Naive thymus-derived CD4-positive, alpha-beta T cell (primary cell): ENCODE measurements at regions not wholly inside any gene's neighbourhood (a gene's known extent, or its start where the extent isn't known, plus 50 kb on each side); places are given as distances from the start of the nearest gene placed in this dataset.
"Not testable (repeated sequence)": the region's sequence is repeated elsewhere in the genome, so short reads cannot be mapped to it uniquely, and the experiment has no call there.

Source experiments
- ATAC-seq: fragments of 150-1000 bp; cut with Tn5 transposase; 2 replicates; pipeline ENCODE4 v1.10.0; 2021; ENCODE audit warnings: mild to moderate bottlenecking, moderate library complexity
- CTCF ChIA-PET: fragments of 350-600 bp; sonication (Branson Sonifier 250); formaldehyde crosslinking; loops from one replicate; lab custom pipeline; 2021; ENCODE audit warnings: antibody characterized with exemption; lab: Charles Lee
- POLR2A ChIA-PET: fragments of 350-600 bp; sonication (Branson Sonifier 250); formaldehyde crosslinking; loops from one replicate; lab custom pipeline; 2021; ENCODE audit warnings: antibody characterized with exemption, inconsistent platforms; lab: Charles Lee
- DNase-seq, 9 donors: peaks; one replicate each; pipeline versions ENCODE4 v3.0.0 to v3.0.0-alpha.2; 2020 to 2022; ENCODE audit warnings: mixed read lengths in 1 of 9
- H3K27ac ChIP-seq: one replicate; pipeline ENCODE4 v1.7.0; 2013; ENCODE audit warnings: mild to moderate bottlenecking, low read depth, low read length, moderate library complexity
- H3K27me3 ChIP-seq, 2 donors: one replicate each; pipeline ENCODE4 v1.7.0; 2013; ENCODE audit warnings: low read length in 2 of 2, mild to moderate bottlenecking in 2 of 2, moderate library complexity in 2 of 2; ENCODE audit not compliant: control insufficient read depth in 2 of 2, insufficient read depth in 2 of 2
- H3K36me3 ChIP-seq, 3 experiments: 1 replicate in 2 of 3; 2 replicates in 1 of 3; pipeline ENCODE4 v1.7.0; 2013; ENCODE audit warnings: low read length in 3 of 3, mild to moderate bottlenecking in 3 of 3, moderate library complexity in 1 of 3; ENCODE audit not compliant: insufficient read depth in 3 of 3, control insufficient read depth in 2 of 3
- H3K4me1 ChIP-seq, 2 donors: one replicate each; pipeline ENCODE4 v1.7.0; 2013; ENCODE audit warnings: low read length in 2 of 2, mild to moderate bottlenecking in 2 of 2, moderate library complexity in 1 of 2; ENCODE audit not compliant: control insufficient read depth in 2 of 2, insufficient read depth in 2 of 2
- H3K4me3 ChIP-seq: 2 replicates; pipeline ENCODE4 v1.7.0; 2013; ENCODE audit warnings: mild to moderate bottlenecking, low read length
- H3K9me3 ChIP-seq, 3 experiments: 1 replicate in 2 of 3; 2 replicates in 1 of 3; pipeline ENCODE4 v1.7.0; 2013; ENCODE audit warnings: low read length in 3 of 3; ENCODE audit not compliant: control insufficient read depth in 2 of 3
- H3K27ac Mint-ChIP-seq, 9 donors: one replicate each; pipeline ENCODE4 v1.8.0; 2020 to 2022; ENCODE audit warnings: mixed read lengths in 9 of 9, mild to moderate bottlenecking in 8 of 9, moderate library complexity in 5 of 9, inconsistent platforms in 2 of 9
- H3K27me3 Mint-ChIP-seq, 5 donors: one replicate each; pipeline ENCODE4 v1.8.0; 2021 to 2022; ENCODE audit warnings: mixed read lengths in 5 of 5, mild to moderate bottlenecking in 1 of 5
- H3K36me3 Mint-ChIP-seq, 5 donors: one replicate each; pipeline ENCODE4 v1.8.0; 2020 to 2022; ENCODE audit warnings: mixed read lengths in 5 of 5, mild to moderate bottlenecking in 3 of 5, inconsistent platforms in 1 of 5
- H3K4me1 Mint-ChIP-seq, 7 donors: one replicate each; pipeline ENCODE4 v1.8.0; 2020 to 2022; ENCODE audit warnings: mixed read lengths in 7 of 7, mild to moderate bottlenecking in 3 of 7, inconsistent platforms in 1 of 7
- H3K4me3 Mint-ChIP-seq, 10 donors: one replicate each; pipeline ENCODE4 v1.8.0; 2020 to 2022; ENCODE audit warnings: mild to moderate bottlenecking in 10 of 10, mixed read lengths in 10 of 10, moderate library complexity in 6 of 10, inconsistent platforms in 2 of 10
- H3K9me3 Mint-ChIP-seq, 11 donors: one replicate each; pipeline ENCODE4 v1.8.0; 2020 to 2022; ENCODE audit warnings: mixed read lengths in 11 of 11, mild to moderate bottlenecking in 4 of 11, inconsistent platforms in 1 of 11, moderate library complexity in 1 of 11
- intact Hi-C, 2 donors: fragments of 100-400 bp; cut with micrococcal nuclease; formaldehyde crosslinking; loops; one replicate each; pipeline ENCODE4 v1.15.1; 2023

- H3K4me1 ChIP-seq, H3K4me3 ChIP-seq, H3K27me3 ChIP-seq, H3K27me3 Mint-ChIP-seq, H3K36me3 Mint-ChIP-seq, POLR2A ChIA-PET, H3K9me3 Mint-ChIP-seq, H3K27ac ChIP-seq, H3K4me3 Mint-ChIP-seq, H3K4me1 Mint-ChIP-seq, ATAC-seq, H3K27ac Mint-ChIP-seq, intact Hi-C loops, DNase-seq, CTCF ChIA-PET, H3K36me3 ChIP-seq: not testable (repeated sequence)
- H3K9me3 ChIP-seq = peaks cover 0 to 41% (median 0%) of the 10 kb centered on the region in 3 experiments
Measured at GRCh38 chr21:10387692-10388450, 133.5 kb upstream of the TPTE start.

- ATAC-seq, H3K27ac ChIP-seq, H3K9me3 Mint-ChIP-seq, H3K36me3 Mint-ChIP-seq, H3K27me3 ChIP-seq, H3K36me3 ChIP-seq, H3K4me3 ChIP-seq, H3K4me1 ChIP-seq, H3K27ac Mint-ChIP-seq, H3K4me1 Mint-ChIP-seq, CTCF ChIA-PET, DNase-seq, H3K27me3 Mint-ChIP-seq, POLR2A ChIA-PET, H3K4me3 Mint-ChIP-seq, intact Hi-C loops: not testable (repeated sequence)
- H3K9me3 ChIP-seq = peaks cover 0 to 38% (median 0%) of the 10 kb centered on the region in 3 experiments
Measured at GRCh38 chr21:10388625-10389024, 132.8 kb upstream of the TPTE start.

- POLR2A ChIA-PET, H3K27me3 ChIP-seq, H3K9me3 Mint-ChIP-seq, H3K4me1 Mint-ChIP-seq, H3K36me3 ChIP-seq, H3K36me3 Mint-ChIP-seq, ATAC-seq, H3K4me3 ChIP-seq, H3K27ac ChIP-seq, H3K27ac Mint-ChIP-seq, H3K27me3 Mint-ChIP-seq, CTCF ChIA-PET, DNase-seq, H3K4me1 ChIP-seq, H3K4me3 Mint-ChIP-seq, intact Hi-C loops: not testable (repeated sequence)
- peaks cover 0 to 15% (median 0%) of the 10 kb centered on the region in 3 experiments for H3K9me3 ChIP-seq
Measured at GRCh38 chr21:10392301-10392700, 129.1 kb upstream of the TPTE start.

GRCh38 chr21:10395963-10396362 is 125.4 kb upstream of the TPTE start:
- H3K9me3 ChIP-seq, intact Hi-C loops, H3K4me1 ChIP-seq, H3K27me3 Mint-ChIP-seq, H3K4me3 Mint-ChIP-seq, DNase-seq, H3K27ac ChIP-seq, ATAC-seq, CTCF ChIA-PET, H3K4me3 ChIP-seq, H3K36me3 Mint-ChIP-seq, H3K27ac Mint-ChIP-seq, H3K36me3 ChIP-seq, H3K9me3 Mint-ChIP-seq, H3K4me1 Mint-ChIP-seq, POLR2A ChIA-PET, H3K27me3 ChIP-seq: not testable (repeated sequence)

GRCh38 chr21:10397495-10397915 is 123.9 kb upstream of the TPTE start:
- H3K4me1 ChIP-seq, CTCF ChIA-PET, ATAC-seq, H3K4me3 ChIP-seq, H3K27ac Mint-ChIP-seq, H3K4me1 Mint-ChIP-seq, H3K27ac ChIP-seq, H3K36me3 Mint-ChIP-seq, H3K9me3 Mint-ChIP-seq, intact Hi-C loops, H3K27me3 ChIP-seq, H3K27me3 Mint-ChIP-seq, H3K4me3 Mint-ChIP-seq, POLR2A ChIA-PET, H3K36me3 ChIP-seq, DNase-seq: not testable (repeated sequence)
- peaks cover 0 to 18% (median 0%) of the 10 kb centered on the region in 3 experiments for H3K9me3 ChIP-seq

- CTCF ChIA-PET, POLR2A ChIA-PET: not testable (repeated sequence)
Measured at GRCh38 chr21:10398692-10399489, 122.5 kb upstream of the TPTE start.

More at GRCh38 chr21:10398692-10399489, 122.5 kb upstream of the TPTE start:
- H3K4me3 ChIP-seq, H3K27me3 ChIP-seq, H3K27ac ChIP-seq, ATAC-seq, DNase-seq, H3K36me3 Mint-ChIP-seq, H3K4me1 ChIP-seq, H3K4me3 Mint-ChIP-seq, H3K27me3 Mint-ChIP-seq, H3K4me1 Mint-ChIP-seq, intact Hi-C loops, H3K9me3 Mint-ChIP-seq, H3K27ac Mint-ChIP-seq, H3K36me3 ChIP-seq: not testable (repeated sequence)
- peaks cover 0 to 25% (median 0%) of the 10 kb centered on the region in 3 experiments for H3K9me3 ChIP-seq
